GM19397 (cell line): ENCODE measurements at regions not wholly inside any gene's neighbourhood (a gene's known extent, or its start where the extent isn't known, plus 50 kb on each side); places are given as distances from the start of the nearest gene placed in this dataset.
"Not testable (repeated sequence)": the region's sequence is repeated elsewhere in the genome, so short reads cannot be mapped to it uniquely, and the experiment has no call there.

Experiments used
- ATAC-seq: cut with Tn5 transposase; IDR thresholded peaks from one replicate; pipeline ENCODE4 v1.9.1; 2021; ENCODE audit warnings: mild to moderate bottlenecking, moderate library complexity; ENCODE audit not compliant: unreplicated experiment

GRCh38 chr6:10343320-10343719, 71.6 kb downstream of the TFAP2A start:
- no peak for ATAC-seq

- ATAC-seq: no peak
Observed at GRCh38 chr6:10341605-10342004, 73.3 kb downstream of the TFAP2A start.

GRCh38 chr6:10338151-10338550, 76.7 kb downstream of the TFAP2A start:
- ATAC-seq: no peak

- not testable (repeated sequence) for ATAC-seq
Observed at GRCh38 chr6:10337376-10337775, 77.5 kb downstream of the TFAP2A start.

- ATAC-seq: no peak
Observed at GRCh38 chr6:10332111-10332510, 82.8 kb downstream of the TFAP2A start.

- ATAC-seq: no peak
Observed at GRCh38 chr6:10331334-10331968, 83.4 kb downstream of the TFAP2A start.

GRCh38 chr6:10330515-10330914, 84.4 kb downstream of the TFAP2A start:
- ATAC-seq: no peak

- no peak for ATAC-seq
Observed at GRCh38 chr6:10323018-10323417, 91.9 kb downstream of the TFAP2A start.

GRCh38 chr6:10320291-10320690, 94.6 kb downstream of the TFAP2A start:
- no peak for ATAC-seq

- no peak for ATAC-seq
Observed at GRCh38 chr6:10316373-10316721, 98.5 kb downstream of the TFAP2A start.

GRCh38 chr6:10315658-10316372, 99.1 kb downstream of the TFAP2A start:
- no peak for ATAC-seq

- no peak for ATAC-seq
Observed at GRCh38 chr6:10315034-10315433, 99.8 kb downstream of the TFAP2A start.

GRCh38 chr6:10314163-10314955, 100.5 kb downstream of the TFAP2A start:
- no peak for ATAC-seq

- ATAC-seq: no peak
Observed at GRCh38 chr6:10313799-10314162, 101.1 kb downstream of the TFAP2A start.

- ATAC-seq: no peak
Observed at GRCh38 chr6:10312445-10312844, 102.4 kb downstream of the TFAP2A start.

GRCh38 chr6:10311546-10312405, 103.1 kb downstream of the TFAP2A start:
- not testable (repeated sequence) for ATAC-seq

- ATAC-seq: no peak
Observed at GRCh38 chr6:10310826-10311225, 104.0 kb downstream of the TFAP2A start.

GRCh38 chr6:10310330-10310653, 104.6 kb downstream of the TFAP2A start:
- no peak for ATAC-seq

GRCh38 chr6:10309457-10310329, 105.2 kb downstream of the TFAP2A start:
- no peak for ATAC-seq

- no peak for ATAC-seq
Observed at GRCh38 chr6:10307476-10307875, 107.4 kb downstream of the TFAP2A start.
